GM12873 (cell line): ENCODE measurements at regions not wholly inside any gene's neighbourhood (a gene's known extent, or its start where the extent isn't known, plus 50 kb on each side); places are given as distances from the start of the nearest gene placed in this dataset.

Experiments used
- TF ChIP-seq, protein P1 (sequence below): IDR thresholded peaks from 2 replicates; pipeline ENCODE4 v1.5.1; 2012; ENCODE audit warnings: low read depth, mild to moderate bottlenecking, moderate library complexity, low read length, control low read depth; ENCODE audit not compliant: insufficient read depth; ENCODE audit errors: missing control alignments

DNA sequence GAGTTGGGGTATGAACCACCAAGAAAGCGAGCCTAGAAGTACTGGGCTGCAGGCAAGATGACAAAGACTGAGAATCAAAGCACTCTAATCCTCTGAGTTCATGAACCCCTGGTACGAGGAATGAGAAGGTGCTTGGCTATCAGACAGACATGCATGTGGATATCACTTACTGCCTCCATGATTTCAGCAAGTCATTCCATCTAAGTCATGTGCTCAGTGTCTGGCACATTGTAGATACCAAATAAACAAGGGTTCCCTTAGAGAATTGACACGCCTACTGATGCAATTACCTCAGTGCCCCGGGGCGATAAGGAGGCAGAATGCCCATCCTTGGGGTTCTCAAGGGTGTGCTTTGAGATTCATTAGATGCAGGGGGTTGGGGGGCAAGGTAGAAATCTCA, 125.6 kb upstream of the PKDCC start:
- TF ChIP-seq, protein P1, sequence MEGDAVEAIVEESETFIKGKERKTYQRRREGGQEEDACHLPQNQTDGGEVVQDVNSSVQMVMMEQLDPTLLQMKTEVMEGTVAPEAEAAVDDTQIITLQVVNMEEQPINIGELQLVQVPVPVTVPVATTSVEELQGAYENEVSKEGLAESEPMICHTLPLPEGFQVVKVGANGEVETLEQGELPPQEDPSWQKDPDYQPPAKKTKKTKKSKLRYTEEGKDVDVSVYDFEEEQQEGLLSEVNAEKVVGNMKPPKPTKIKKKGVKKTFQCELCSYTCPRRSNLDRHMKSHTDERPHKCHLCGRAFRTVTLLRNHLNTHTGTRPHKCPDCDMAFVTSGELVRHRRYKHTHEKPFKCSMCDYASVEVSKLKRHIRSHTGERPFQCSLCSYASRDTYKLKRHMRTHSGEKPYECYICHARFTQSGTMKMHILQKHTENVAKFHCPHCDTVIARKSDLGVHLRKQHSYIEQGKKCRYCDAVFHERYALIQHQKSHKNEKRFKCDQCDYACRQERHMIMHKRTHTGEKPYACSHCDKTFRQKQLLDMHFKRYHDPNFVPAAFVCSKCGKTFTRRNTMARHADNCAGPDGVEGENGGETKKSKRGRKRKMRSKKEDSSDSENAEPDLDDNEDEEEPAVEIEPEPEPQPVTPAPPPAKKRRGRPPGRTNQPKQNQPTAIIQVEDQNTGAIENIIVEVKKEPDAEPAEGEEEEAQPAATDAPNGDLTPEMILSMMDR: no peak

DNA sequence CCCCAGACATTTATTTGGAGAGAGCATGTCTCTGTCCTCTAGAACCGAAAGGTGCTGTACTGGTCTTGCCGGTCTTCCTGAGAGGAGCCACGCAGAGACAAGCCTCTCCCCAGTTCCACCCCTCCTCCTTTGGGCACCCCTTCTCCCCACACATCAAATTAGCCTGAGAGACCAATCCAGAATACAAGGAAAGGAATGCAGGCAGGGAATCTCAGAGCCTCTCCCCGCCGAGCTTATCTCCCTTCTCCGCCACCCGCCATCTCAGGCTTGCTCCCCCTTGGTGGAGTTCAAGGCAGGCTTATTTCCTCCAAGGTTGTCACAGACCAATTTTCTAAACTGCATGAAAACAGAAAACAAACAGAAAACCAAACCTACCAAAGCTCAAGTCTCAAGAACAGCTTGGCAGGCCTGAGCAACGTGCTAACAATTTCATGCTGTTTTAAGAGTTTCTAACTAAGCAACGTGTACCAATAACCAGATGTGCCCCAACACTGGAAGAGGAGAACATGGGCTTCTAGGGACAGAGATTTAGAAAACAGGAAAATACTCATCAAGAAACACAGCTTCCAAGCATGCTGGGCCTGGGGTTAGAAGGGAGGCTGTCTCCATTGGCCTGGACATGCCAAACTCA, 124.5 kb upstream of the PKDCC start:
- TF ChIP-seq, protein P1: no peak

DNA sequence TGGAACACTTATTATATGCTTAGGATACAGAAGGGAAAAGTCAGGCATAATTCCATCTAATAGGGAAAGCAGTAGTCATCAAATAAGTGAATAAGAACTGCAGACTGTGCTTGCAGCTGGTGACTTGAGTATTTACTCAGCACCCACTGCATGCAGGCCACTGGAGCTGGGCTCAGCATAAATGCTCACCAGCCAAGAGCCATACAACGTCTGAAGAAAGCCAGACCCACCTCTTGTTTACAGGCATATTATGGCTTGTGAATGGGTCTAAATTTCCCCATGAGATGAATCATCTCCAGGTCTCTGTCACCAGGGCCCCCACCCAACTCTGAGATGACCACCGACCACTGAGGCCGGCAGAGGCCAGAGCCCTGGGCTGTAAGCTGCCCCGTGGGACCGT, 123.8 kb upstream of the PKDCC start:
- TF ChIP-seq, protein P1: no peak

DNA sequence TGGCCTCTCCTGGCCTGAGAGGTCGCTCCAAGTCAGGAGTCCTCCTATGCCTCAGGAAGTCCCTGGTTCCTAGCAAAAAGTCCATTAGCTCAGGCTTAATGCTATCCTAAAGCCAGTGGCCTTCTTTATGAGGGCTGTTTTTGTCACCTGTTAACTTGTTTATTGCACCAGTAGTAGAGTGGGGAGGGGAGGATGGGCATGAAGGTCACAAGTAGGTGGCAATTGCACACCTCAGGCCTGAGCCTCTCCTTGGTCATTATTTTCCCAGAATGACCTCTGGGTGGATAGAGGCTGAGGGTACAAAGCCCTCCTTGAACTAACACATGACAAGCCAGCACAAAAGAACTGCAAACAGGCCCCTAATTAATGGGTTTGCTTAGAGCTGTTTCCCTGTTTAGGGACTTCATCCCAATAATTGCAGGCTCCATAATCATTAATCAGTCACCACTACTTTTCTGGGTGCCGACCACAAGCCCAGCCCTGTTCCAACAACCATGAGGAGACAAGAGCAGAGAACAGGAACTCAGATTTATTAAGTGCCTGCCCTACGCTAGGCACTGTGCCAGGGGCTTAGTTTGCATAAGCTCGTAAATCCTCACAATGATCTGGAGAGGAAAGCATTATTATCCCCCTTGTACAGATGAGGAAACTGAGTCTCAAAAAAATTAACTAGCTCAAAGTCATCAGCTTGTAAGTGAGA, 123.0 kb upstream of the PKDCC start:
- TF ChIP-seq, protein P1: no peak

DNA sequence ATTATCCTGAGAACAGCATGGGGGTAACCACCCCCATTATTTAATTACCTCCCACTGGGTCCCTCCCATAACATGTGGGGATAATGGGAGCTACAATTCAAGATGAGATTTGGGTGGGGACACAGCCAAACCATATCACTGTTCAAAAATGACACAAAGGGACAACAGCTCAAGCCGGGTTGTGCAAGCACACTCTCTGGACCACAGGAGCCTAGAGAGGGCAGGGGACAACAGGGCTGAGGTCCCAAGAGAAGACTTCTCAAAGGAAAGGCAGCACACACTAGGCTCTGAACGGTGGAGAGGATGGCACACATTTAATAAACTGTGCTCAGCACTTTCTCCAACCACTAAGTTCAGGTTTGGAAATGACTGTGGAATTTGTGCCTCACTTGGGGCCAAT, 122.1 kb upstream of the PKDCC start:
- TF ChIP-seq, protein P1: no peak

DNA sequence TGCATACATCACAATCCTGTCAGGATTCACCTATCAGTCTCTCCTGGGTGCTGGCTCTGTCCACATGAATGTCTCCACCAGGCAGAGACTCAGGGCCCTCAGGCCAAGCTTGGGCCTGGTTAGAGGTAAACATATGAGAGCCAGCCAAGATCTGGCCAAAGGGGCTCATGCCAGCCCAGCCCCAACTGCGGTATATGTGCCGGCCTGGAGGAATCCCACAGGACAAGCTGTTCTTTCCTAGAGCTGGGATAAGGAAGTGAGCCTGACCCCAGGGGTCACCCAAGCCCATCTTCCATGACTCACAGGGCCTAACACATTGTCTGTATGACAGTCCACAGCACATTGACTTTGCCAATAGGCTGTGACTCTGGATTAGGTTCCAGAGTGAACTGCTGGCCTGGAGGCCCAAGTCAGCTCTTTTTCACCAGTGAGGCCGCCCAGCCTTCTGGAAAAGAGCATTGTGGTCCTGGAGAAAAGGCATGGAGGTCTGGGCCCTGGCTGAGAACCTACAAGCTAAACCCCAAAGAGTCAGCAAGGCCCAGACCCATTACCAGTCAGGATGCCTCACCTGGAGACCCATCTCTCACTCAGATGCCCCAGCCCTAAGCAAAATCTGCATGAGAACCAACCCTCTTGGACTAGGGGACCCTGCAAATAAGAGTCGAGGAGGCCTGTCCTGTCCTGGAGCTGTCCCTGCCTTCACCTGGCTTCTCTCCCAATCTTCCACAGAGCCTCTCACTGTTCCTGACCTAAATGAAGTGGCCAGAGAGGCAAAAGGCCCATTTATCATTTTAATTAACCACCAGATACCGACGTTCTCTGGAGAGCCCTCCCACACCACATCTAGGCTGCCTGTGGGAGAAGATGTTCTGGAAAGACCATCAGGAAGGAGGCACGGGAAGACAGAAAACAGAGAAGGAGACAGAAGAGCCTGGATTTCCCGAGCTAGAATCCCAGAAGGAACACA, 120.9 kb upstream of the PKDCC start:
- TF ChIP-seq, protein P1: no peak

DNA sequence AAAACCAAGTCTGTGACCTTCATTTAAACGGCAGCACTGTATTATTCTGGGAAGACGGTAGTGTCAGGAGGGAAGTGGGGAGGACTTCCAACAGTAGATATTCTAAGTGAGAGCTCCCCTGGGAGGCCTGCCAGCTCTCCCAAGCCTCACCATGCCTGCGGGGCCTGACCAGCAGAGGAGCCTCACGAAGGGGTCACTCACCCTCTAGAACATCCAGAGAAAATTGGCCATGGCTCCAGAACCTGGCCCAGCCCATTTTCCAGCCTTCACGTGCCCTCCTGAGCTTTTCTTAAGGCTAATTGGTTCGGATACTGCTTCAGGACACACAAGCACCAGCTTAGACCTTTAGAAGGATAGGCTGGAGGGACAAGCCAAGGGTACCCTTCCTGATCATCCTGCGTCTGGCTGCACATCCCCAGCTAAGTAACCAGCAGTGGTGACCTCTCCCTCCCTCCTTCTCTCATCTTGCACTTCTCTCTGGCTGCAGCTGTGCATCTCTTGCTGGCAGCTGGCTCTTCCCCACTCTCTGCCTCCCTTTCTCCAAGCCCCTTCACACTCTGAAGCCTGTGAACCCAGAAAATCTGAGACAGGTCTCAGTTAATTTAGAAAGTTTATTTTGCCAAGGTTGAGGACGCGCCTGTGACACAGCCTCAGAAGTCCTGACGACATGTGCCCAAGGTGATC, 120.1 kb upstream of the PKDCC start:
- TF ChIP-seq, protein P1: no peak
